ENCODE measurements at regions not wholly inside any gene's neighbourhood (a gene's known extent, or its start where the extent isn't known, plus 50 kb on each side); places are given as distances from the start of the nearest gene placed in this dataset.
"Not testable (repeated sequence)": the region's sequence is repeated elsewhere in the genome, so short reads cannot be mapped to it uniquely, and the experiment has no call there.

DNA sequence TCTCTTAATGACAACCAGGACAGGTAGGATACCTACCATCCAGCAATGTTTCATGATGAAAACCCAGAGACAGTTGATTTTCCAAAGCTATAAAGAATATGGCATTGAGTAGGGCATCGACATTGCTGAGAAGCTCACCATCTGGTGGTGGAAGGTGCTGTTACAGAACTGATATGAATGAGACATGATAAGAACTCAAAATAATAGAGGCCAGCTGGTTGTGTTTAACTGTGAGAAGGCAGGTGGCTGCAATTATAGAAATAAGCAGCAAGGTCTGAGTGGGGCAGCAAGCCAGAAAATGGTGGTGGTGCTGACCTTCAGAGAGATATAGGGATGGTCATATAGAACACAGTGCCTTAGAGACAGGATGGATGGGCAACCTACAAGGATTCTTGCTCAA lies 449.7 kb downstream of the BTG1 start:
- H3K36me3 ChIP-seq (ENCODE audit: control insufficient read depth, insufficient read depth, low read length): no peaks in the 10 kb centered on the region
- no peaks in the 10 kb centered on the region for H3K27me3 ChIP-seq (replicated peaks; ENCODE audit: control insufficient read depth, insufficient read depth, low read length)
- H3K4me3 ChIP-seq (replicated peaks; ENCODE audit: low read depth, low read length): no peak overlapping the region
- TF ChIP-seq, protein P1, sequence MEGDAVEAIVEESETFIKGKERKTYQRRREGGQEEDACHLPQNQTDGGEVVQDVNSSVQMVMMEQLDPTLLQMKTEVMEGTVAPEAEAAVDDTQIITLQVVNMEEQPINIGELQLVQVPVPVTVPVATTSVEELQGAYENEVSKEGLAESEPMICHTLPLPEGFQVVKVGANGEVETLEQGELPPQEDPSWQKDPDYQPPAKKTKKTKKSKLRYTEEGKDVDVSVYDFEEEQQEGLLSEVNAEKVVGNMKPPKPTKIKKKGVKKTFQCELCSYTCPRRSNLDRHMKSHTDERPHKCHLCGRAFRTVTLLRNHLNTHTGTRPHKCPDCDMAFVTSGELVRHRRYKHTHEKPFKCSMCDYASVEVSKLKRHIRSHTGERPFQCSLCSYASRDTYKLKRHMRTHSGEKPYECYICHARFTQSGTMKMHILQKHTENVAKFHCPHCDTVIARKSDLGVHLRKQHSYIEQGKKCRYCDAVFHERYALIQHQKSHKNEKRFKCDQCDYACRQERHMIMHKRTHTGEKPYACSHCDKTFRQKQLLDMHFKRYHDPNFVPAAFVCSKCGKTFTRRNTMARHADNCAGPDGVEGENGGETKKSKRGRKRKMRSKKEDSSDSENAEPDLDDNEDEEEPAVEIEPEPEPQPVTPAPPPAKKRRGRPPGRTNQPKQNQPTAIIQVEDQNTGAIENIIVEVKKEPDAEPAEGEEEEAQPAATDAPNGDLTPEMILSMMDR (IDR thresholded peaks at IDR 0.05; ENCODE audit: insufficient read depth, low read length, poor library complexity, severe bottlenecking): no peak
- DNase-seq (ENCODE audit: extremely low read depth, insufficient read length): no peak

DNA sequence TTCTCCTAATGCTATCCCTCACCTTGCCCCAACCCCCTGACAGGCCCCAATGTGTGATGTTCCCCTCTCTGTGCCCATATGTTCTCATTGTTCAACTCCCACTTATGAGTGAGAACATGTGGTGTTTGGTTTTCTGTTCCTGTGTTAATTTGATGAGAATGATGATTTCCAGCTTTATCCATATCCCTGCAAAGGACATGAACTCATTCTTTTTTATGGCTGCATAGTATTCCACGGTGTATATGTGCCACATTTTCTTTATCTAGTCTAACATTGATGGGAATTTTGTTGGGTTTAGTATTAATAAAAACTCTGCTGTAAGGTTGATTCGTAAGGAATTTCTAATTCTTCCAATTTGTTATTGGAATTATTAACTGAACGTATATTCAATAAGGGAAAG lies 450.2 kb downstream of the BTG1 start:
- H3K36me3 ChIP-seq (ENCODE audit: control insufficient read depth, insufficient read depth, low read length); H3K27me3 ChIP-seq (replicated peaks; ENCODE audit: control insufficient read depth, insufficient read depth, low read length); DNase-seq (ENCODE audit: extremely low read depth, insufficient read length); H3K4me3 ChIP-seq (replicated peaks; ENCODE audit: low read depth, low read length): not testable (repeated sequence)

DNA sequence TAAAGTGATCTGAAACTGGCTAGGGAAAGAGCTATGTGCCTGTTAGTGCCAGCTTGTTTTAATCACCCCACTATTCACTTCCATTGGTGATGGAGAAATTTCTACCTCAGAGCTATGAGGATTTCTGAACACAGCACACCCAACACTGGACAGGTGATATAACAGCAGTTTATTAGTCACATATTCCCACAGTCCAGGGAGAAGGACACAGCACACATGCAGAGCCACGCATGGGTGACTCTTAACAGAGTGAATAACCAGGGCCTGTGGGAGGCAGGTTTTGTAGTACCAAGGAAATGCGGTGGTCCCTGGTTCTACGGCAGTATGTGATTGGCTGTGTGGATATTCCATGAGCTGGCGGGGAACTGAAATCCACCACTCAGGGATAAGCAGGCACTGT lies 455.1 kb downstream of the BTG1 start:
- no peak overlapping the region for H3K4me3 ChIP-seq (replicated peaks; ENCODE audit: low read depth, low read length)
- TF ChIP-seq, protein P1 (IDR thresholded peaks at IDR 0.05; ENCODE audit: insufficient read depth, low read length, poor library complexity, severe bottlenecking): no peak
- no peaks in the 10 kb centered on the region for H3K36me3 ChIP-seq (ENCODE audit: control insufficient read depth, insufficient read depth, low read length)
- DNase-seq (ENCODE audit: extremely low read depth, insufficient read length): no peak
- no peaks in the 10 kb centered on the region for H3K27me3 ChIP-seq (replicated peaks; ENCODE audit: control insufficient read depth, insufficient read depth, low read length)

DNA sequence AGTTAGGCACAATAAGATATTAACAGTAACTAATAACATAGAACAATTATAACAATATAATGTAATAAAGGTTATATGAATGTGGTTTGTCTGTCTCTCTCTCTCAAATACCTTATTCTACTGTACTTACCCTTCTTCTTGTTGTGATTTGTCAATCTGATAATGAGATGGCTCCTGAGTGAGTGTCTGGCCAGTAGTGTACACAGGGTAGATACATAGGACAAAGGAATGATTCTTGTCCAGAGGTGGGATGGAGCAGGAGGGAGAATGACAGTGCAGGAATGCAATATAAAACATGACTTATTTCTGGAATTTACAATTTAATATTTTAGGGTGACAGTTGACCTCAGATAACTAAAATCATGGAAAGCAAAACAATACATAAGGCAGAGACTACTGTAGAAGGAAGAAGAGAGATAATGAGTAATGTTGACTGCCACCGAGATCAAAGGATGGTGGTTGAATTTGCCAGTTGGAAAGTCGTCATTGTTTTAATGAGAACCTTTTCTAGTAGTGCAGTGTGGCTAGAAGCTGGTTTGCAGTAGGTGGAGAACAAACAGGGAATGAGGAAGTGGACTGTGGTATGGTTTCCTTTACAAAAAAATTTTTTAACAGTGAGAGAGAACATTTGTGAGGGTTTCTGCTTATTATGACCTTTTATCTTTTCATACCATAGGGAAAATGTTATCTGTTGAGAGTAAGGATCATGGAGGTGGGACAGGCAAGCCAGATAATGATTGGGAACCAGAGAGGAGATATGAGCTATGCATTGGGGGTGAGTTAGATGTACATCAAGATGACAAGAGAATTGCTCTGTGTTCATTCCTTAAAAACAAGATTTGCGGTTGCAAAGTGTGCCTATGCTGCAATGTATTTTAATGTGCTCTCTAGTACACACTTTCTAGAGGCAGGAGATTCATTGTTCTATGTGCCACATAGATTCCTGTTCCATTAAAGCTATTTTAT lies 458.3 kb downstream of the BTG1 start:
- Histone ChIP-seq H3K36me3 (ENCODE audit: control insufficient read depth, insufficient read depth, low read length) (no peaks in the 10 kb centered on the region), H3K27me3 (replicated peaks; ENCODE audit: control insufficient read depth, insufficient read depth, low read length) (no peaks in the 10 kb centered on the region), H3K4me3 (replicated peaks; ENCODE audit: low read depth, low read length) (no peak overlapping the region)
- no peak for DNase-seq (ENCODE audit: extremely low read depth, insufficient read length)
- TF ChIP-seq, protein P1 (IDR thresholded peaks at IDR 0.05; ENCODE audit: insufficient read depth, low read length, poor library complexity, severe bottlenecking): no peak

DNA sequence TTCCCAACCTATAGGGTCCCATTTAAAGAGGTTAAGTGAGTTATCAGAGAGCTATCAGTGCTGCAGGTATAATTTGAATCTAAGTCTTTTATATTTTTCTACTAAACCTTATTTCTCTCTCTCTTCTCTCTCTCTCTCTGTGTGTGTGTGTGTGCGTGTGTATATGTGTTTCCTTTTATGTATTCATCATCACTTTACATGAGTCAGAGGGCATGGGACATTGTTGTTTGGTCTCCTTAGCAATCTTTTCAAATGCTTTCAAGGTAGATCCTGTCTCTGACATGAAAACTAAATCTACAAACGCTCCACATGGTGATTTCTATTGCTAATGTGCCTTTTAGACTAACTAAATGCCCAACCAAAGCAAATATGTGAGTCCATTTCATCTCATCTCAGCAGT lies 459.7 kb downstream of the BTG1 start:
- TF ChIP-seq, protein P1 (IDR thresholded peaks at IDR 0.05; ENCODE audit: insufficient read depth, low read length, poor library complexity, severe bottlenecking): no peak
- Histone ChIP-seq H3K36me3 (ENCODE audit: control insufficient read depth, insufficient read depth, low read length) (no peaks in the 10 kb centered on the region), H3K27me3 (replicated peaks; ENCODE audit: control insufficient read depth, insufficient read depth, low read length) (no peaks in the 10 kb centered on the region), H3K4me3 (replicated peaks; ENCODE audit: low read depth, low read length) (no peak overlapping the region)
- no peak for DNase-seq (ENCODE audit: extremely low read depth, insufficient read length)

DNA sequence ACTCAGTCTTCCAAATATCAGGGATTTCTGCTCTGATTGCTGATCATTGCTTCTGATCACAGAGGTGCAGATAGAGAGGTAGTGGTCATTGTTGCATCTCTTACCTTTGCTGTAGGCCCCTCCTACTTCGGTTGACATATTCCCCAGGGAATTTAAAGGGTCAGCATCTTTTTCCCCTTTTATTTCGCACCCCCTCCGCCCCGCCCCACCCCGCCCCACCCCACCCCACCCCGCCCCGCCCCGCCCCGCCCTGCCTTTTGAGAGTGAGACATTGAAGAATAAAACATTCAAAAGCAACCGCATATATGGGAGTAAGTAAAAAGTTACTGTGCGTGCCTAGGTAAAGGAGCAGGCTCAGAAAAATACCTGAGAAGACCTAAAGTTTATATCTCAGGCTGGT lies 463.9 kb downstream of the BTG1 start:
- H3K4me3 ChIP-seq (replicated peaks; ENCODE audit: low read depth, low read length): no peak overlapping the region
- DNase-seq (ENCODE audit: extremely low read depth, insufficient read length): no peak
- no peaks in the 10 kb centered on the region for H3K27me3 ChIP-seq (replicated peaks; ENCODE audit: control insufficient read depth, insufficient read depth, low read length)
- TF ChIP-seq, protein P1 (IDR thresholded peaks at IDR 0.05; ENCODE audit: insufficient read depth, low read length, poor library complexity, severe bottlenecking): no peak
- no peaks in the 10 kb centered on the region for H3K36me3 ChIP-seq (ENCODE audit: control insufficient read depth, insufficient read depth, low read length)

Measured in GM06990 (cell line).